Liver (tissue), 8 donors: ENCODE measurements at regions not wholly inside any gene's neighbourhood (a gene's known extent, or its start where the extent isn't known, plus 50 kb on each side); places are given as distances from the start of the nearest gene placed in this dataset.

Source experiments
- DNase-seq: peaks from one replicate; pipeline ENCODE4 v3.0.0-alpha.2; 2017; ENCODE audit warnings: low spot score
- H3K27ac ChIP-seq, 2 donors: one replicate each; pipeline ENCODE4 v1.7.0; 2013; ENCODE audit warnings: inconsistent platforms in 2 of 2, low read length in 2 of 2, control low read depth in 1 of 2, low read depth in 1 of 2, mild to moderate bottlenecking in 1 of 2
- H3K27me3 ChIP-seq, 4 donors: one replicate each; pipeline versions ENCODE4 v1.6.1 to v1.7.0; 2013; ENCODE audit warnings: low read length in 3 of 4, inconsistent platforms in 1 of 4, mild to moderate bottlenecking in 1 of 4, moderate library complexity in 1 of 4; ENCODE audit not compliant: control insufficient read depth in 4 of 4, insufficient read depth in 4 of 4
- H3K36me3 ChIP-seq, 4 donors: one replicate each; pipeline versions ENCODE4 v1.6.1 to v1.7.0; 2013; ENCODE audit warnings: low read length in 3 of 4, mild to moderate bottlenecking in 3 of 4, low read depth in 1 of 4, moderate library complexity in 1 of 4; ENCODE audit not compliant: control insufficient read depth in 4 of 4, insufficient read depth in 3 of 4
- H3K4me1 ChIP-seq, 4 donors: one replicate each; pipeline versions ENCODE4 v1.6.1 to v1.7.0; 2013; ENCODE audit warnings: low read length in 3 of 4, mild to moderate bottlenecking in 3 of 4, moderate library complexity in 1 of 4; ENCODE audit not compliant: control insufficient read depth in 4 of 4, insufficient read depth in 4 of 4
- H3K4me3 ChIP-seq, 3 donors: one replicate each; pipeline versions ENCODE4 v1.6.1 to v1.7.0; 2013; ENCODE audit warnings: low read length in 3 of 3, control low read depth in 1 of 3, low read depth in 1 of 3, mild to moderate bottlenecking in 1 of 3
- H3K9ac ChIP-seq, 2 donors: one replicate each; pipeline ENCODE4 v1.7.0; 2013; ENCODE audit warnings: low read length in 2 of 2, mild to moderate bottlenecking in 2 of 2, moderate library complexity in 2 of 2, control low read depth in 1 of 2, low read depth in 1 of 2
- H3K9me3 ChIP-seq, 4 donors: one replicate each; pipeline versions ENCODE4 v1.6.1 to v1.7.0; 2013; ENCODE audit warnings: low read length in 3 of 4; ENCODE audit not compliant: control insufficient read depth in 4 of 4
- CTCF ChIP-seq: fragments of 150-350 bp; IDR thresholded peaks from 2 replicates; pipeline ENCODE4 v1.5.1; 2017; ENCODE audit warnings: improper control_type of control experiment, low read depth, low read length; ENCODE audit not compliant: missing input control
- EGR1 ChIP-seq, 2 donors: IDR thresholded peaks; 2 replicates each; pipeline ENCODE4 v1.6.1; 2016 to 2018; ENCODE audit warnings: antibody characterized with exemption in 2 of 2, low read depth in 2 of 2
- FOXA2 ChIP-seq: IDR thresholded peaks from 2 replicates; pipeline ENCODE4 v1.6.1; 2016; ENCODE audit warnings: antibody characterized with exemption
- GABPA ChIP-seq, 2 donors: IDR thresholded peaks in 1 of 2; conservative IDR thresholded peaks in 1 of 2; 2 replicates each; pipeline ENCODE4 v1.6.1; 2016; ENCODE audit warnings: antibody characterized with exemption in 2 of 2, mild to moderate bottlenecking in 1 of 2, moderate library complexity in 1 of 2
- HNF4A ChIP-seq, 2 donors: conservative IDR thresholded peaks; 2 replicates each; pipeline ENCODE4 v1.6.1; 2016; ENCODE audit warnings: antibody characterized with exemption in 2 of 2, mild to moderate bottlenecking in 2 of 2
- RAD21 ChIP-seq, 2 donors: IDR thresholded peaks; 2 replicates each; pipeline ENCODE4 v1.6.1; 2016; ENCODE audit warnings: antibody characterized with exemption in 2 of 2, mild to moderate bottlenecking in 2 of 2
- RXRA ChIP-seq, 2 donors: IDR thresholded peaks; 2 replicates each; pipeline ENCODE4 v1.6.1; 2017 to 2018; ENCODE audit warnings: antibody characterized with exemption in 2 of 2, mild to moderate bottlenecking in 1 of 2
- SP1 ChIP-seq: IDR thresholded peaks from 2 replicates; pipeline ENCODE4 v1.6.1; 2018; ENCODE audit warnings: antibody characterized with exemption, mild to moderate bottlenecking
- TAF1 ChIP-seq: conservative IDR thresholded peaks from 2 replicates; pipeline ENCODE4 v1.6.1; 2016; ENCODE audit warnings: antibody characterized with exemption, mild to moderate bottlenecking
- YY1 ChIP-seq: IDR thresholded peaks from 2 replicates; pipeline ENCODE4 v1.6.1; 2016; ENCODE audit warnings: antibody characterized with exemption, mild to moderate bottlenecking
- whole genome bisulfite sequencing: extraction: QIAGEN DNeasy Blood & Tissue Kit; methylation state at CpG from one replicate; pipeline ENCODE4 v1.1.7; 2013; 5-methylcytosine and 5-hydroxymethylcytosine counted together
- TF ChIP-seq, protein P1 (sequence below): IDR thresholded peaks from 2 replicates; pipeline ENCODE4 v1.6.1; 2016; ENCODE audit warnings: antibody characterized with exemption, mild to moderate bottlenecking
- donor health status: healthy.
- donor health status: healthy.
- donor health status: healthy.
- donor health status: healthy.
- donor health status: healthy.

GRCh38 chr3:65017359-65017758 lies 329.6 kb upstream of the ADAMTS9 start:
- Histone ChIP-seq H3K27ac (no peak overlapping the region), H3K9me3 (no peaks in the 10 kb centered on the region), H3K27me3 (no peaks in the 10 kb centered on the region), H3K4me1 (peaks cover 0 to 6% (median 2%) of the 10 kb centered on the region in 4 donors), H3K36me3 (no peaks in the 10 kb centered on the region), H3K4me3 (no peak overlapping the region), H3K9ac (no peak overlapping the region)
- WGBS = 69% methylated on average over 1 of the region's 1 CpG
- no peak for DNase-seq
- TF ChIP-seq CTCF = no peak
- TF ChIP-seq RXRA (IDR thresholded peaks at IDR 0.05) = no peak
- TF ChIP-seq FOXA2 = no peak

- no peak for DNase-seq
- WGBS = 49% methylated on average over 2 of the region's 2 CpGs
- Histone ChIP-seq H3K27ac (no peak overlapping the region), H3K4me1 (peaks cover 0 to 6% (median 2%) of the 10 kb centered on the region in 4 donors), H3K9me3 (no peaks in the 10 kb centered on the region), H3K27me3 (no peaks in the 10 kb centered on the region), H3K36me3 (no peaks in the 10 kb centered on the region), H3K4me3 (no peak overlapping the region), H3K9ac (no peak overlapping the region)
- TF ChIP-seq CTCF (no peak), RXRA (IDR thresholded peaks at IDR 0.05) (no peak), SP1 (no peak), TAF1 (no peak), FOXA2 (no peak), EGR1 (IDR thresholded peaks at IDR 0.05; ENCODE audit: low read depth in 2 of 2) (no peak), YY1 (no peak), RAD21 (IDR thresholded peaks at IDR 0.05) (no peak), HNF4A (conservative IDR thresholded peaks at IDR 0.05) (no peak)
- TF ChIP-seq, protein P1, sequence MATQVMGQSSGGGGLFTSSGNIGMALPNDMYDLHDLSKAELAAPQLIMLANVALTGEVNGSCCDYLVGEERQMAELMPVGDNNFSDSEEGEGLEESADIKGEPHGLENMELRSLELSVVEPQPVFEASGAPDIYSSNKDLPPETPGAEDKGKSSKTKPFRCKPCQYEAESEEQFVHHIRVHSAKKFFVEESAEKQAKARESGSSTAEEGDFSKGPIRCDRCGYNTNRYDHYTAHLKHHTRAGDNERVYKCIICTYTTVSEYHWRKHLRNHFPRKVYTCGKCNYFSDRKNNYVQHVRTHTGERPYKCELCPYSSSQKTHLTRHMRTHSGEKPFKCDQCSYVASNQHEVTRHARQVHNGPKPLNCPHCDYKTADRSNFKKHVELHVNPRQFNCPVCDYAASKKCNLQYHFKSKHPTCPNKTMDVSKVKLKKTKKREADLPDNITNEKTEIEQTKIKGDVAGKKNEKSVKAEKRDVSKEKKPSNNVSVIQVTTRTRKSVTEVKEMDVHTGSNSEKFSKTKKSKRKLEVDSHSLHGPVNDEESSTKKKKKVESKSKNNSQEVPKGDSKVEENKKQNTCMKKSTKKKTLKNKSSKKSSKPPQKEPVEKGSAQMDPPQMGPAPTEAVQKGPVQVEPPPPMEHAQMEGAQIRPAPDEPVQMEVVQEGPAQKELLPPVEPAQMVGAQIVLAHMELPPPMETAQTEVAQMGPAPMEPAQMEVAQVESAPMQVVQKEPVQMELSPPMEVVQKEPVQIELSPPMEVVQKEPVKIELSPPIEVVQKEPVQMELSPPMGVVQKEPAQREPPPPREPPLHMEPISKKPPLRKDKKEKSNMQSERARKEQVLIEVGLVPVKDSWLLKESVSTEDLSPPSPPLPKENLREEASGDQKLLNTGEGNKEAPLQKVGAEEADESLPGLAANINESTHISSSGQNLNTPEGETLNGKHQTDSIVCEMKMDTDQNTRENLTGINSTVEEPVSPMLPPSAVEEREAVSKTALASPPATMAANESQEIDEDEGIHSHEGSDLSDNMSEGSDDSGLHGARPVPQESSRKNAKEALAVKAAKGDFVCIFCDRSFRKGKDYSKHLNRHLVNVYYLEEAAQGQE = no peak
Observed at GRCh38 chr3:65015711-65016110, 327.9 kb upstream of the ADAMTS9 start.

GRCh38 chr3:65013053-65013452 lies 325.3 kb upstream of the ADAMTS9 start:
- 94% methylated on average over 4 of the region's 4 CpGs for WGBS
- no peak overlapping the region for H3K9ac ChIP-seq
- H3K36me3 ChIP-seq = no peaks in the 10 kb centered on the region
- TF ChIP-seq HNF4A (conservative IDR thresholded peaks at IDR 0.05) (no peak), TAF1 (no peak), GABPA (IDR thresholded peaks at IDR 0.05 in 1 of 2, conservative IDR thresholded peaks at IDR 0.05 in 1 of 2) (no peak)
- DNase-seq = no peak
- no peak overlapping the region for H3K4me3 ChIP-seq
- H3K9me3 ChIP-seq = no peaks in the 10 kb centered on the region
- no peaks in the 10 kb centered on the region for H3K27me3 ChIP-seq
- H3K4me1 ChIP-seq = peaks cover 0 to 4% (median 0%) of the 10 kb centered on the region in 4 donors
- H3K27ac ChIP-seq = no peak overlapping the region
